ENCODE measurements at regions not wholly inside any gene's neighbourhood (a gene's known extent, or its start where the extent isn't known, plus 50 kb on each side); places are given as distances from the start of the nearest gene placed in this dataset.

GRCh38 chr9:18331808-18332209 is 142.1 kb upstream of the ADAMTSL1 start:
- H3K27ac ChIP-seq (ENCODE audit: insufficient read depth in 1 of 2, low read depth in 1 of 2, low read length in 2 of 2, poor library complexity in 1 of 2, severe bottlenecking in 2 of 2): no peak overlapping the region
- CTCF ChIA-PET: no interaction called here
- H3K36me3 ChIP-seq (ENCODE audit: control insufficient read depth in 4 of 4, insufficient read depth in 4 of 4, low read length in 3 of 4): no peaks in the 10 kb centered on the region
- H3K27me3 ChIP-seq (replicated peaks in 2 of 5; ENCODE audit: control insufficient read depth in 4 of 5, insufficient read depth in 5 of 5, low read length in 4 of 5): peaks cover 0 to 3% (median 0%) of the 10 kb centered on the region in 5 experiments
- no peaks in the 10 kb centered on the region for H3K9me3 ChIP-seq (ENCODE audit: control extremely low read depth in 1 of 5, control insufficient read depth in 4 of 5, insufficient read depth in 2 of 5, low read depth in 1 of 5, low read length in 4 of 5)
- POLR2A ChIA-PET: no interaction called here
- WGBS (ENCODE audit: insufficient coverage): 100% methylated on average over 1 of the region's 1 CpG
- no peak for DNase-seq
- H3K4me1 ChIP-seq (ENCODE audit: control extremely low read depth in 1 of 4, control insufficient read depth in 4 of 4, insufficient read depth in 4 of 4, low read length in 3 of 4): no peaks in the 10 kb centered on the region
- no peak overlapping the region for H3K4me3 ChIP-seq (ENCODE audit: control insufficient read depth in 1 of 7, extremely low read depth in 1 of 7, insufficient read depth in 4 of 7, low read depth in 2 of 7, low read length in 6 of 7)

- Histone ChIP-seq H3K9me3 (ENCODE audit: control extremely low read depth in 1 of 5, control insufficient read depth in 4 of 5, insufficient read depth in 2 of 5, low read depth in 1 of 5, low read length in 4 of 5) (no peaks in the 10 kb centered on the region), H3K4me3 (ENCODE audit: control insufficient read depth in 1 of 7, extremely low read depth in 1 of 7, insufficient read depth in 4 of 7, low read depth in 2 of 7, low read length in 6 of 7) (no peak overlapping the region), H3K36me3 (ENCODE audit: control insufficient read depth in 4 of 4, insufficient read depth in 4 of 4, low read length in 3 of 4) (no peaks in the 10 kb centered on the region), H3K4me1 (ENCODE audit: control extremely low read depth in 1 of 4, control insufficient read depth in 4 of 4, insufficient read depth in 4 of 4, low read length in 3 of 4) (no peaks in the 10 kb centered on the region), H3K27me3 (replicated peaks in 2 of 5; ENCODE audit: control insufficient read depth in 4 of 5, insufficient read depth in 5 of 5, low read length in 4 of 5) (peaks cover 0 to 3% (median 0%) of the 10 kb centered on the region in 5 experiments), H3K27ac (ENCODE audit: insufficient read depth in 1 of 2, low read depth in 1 of 2, low read length in 2 of 2, poor library complexity in 1 of 2, severe bottlenecking in 2 of 2) (no peak overlapping the region)
- POLR2A ChIA-PET: no interaction called here
- DNase-seq: no peak
- CTCF ChIA-PET: no interaction called here
- WGBS (ENCODE audit: insufficient coverage): 100% methylated on average over 1 of the region's 2 CpGs
Observed at GRCh38 chr9:18333157-18333556, 140.8 kb upstream of the ADAMTSL1 start.

- peaks cover 0 to 3% (median 0%) of the 10 kb centered on the region in 5 experiments for H3K27me3 ChIP-seq (replicated peaks in 2 of 5; ENCODE audit: control insufficient read depth in 4 of 5, insufficient read depth in 5 of 5, low read length in 4 of 5)
- H3K36me3 ChIP-seq (ENCODE audit: control insufficient read depth in 4 of 4, insufficient read depth in 4 of 4, low read length in 3 of 4): no peaks in the 10 kb centered on the region
- ChIA-PET POLR2A (no interaction called here), CTCF (no interaction called here)
- no peak for DNase-seq
- H3K4me3 ChIP-seq (ENCODE audit: control insufficient read depth in 1 of 7, extremely low read depth in 1 of 7, insufficient read depth in 4 of 7, low read depth in 2 of 7, low read length in 6 of 7): no peak overlapping the region
- H3K27ac ChIP-seq (ENCODE audit: insufficient read depth in 1 of 2, low read depth in 1 of 2, low read length in 2 of 2, poor library complexity in 1 of 2, severe bottlenecking in 2 of 2): no peak overlapping the region
- no CpG with 5 or more reads among the region's 1 CpG for WGBS (ENCODE audit: insufficient coverage)
- H3K9me3 ChIP-seq (ENCODE audit: control extremely low read depth in 1 of 5, control insufficient read depth in 4 of 5, insufficient read depth in 2 of 5, low read depth in 1 of 5, low read length in 4 of 5): no peaks in the 10 kb centered on the region
- no peaks in the 10 kb centered on the region for H3K4me1 ChIP-seq (ENCODE audit: control extremely low read depth in 1 of 4, control insufficient read depth in 4 of 4, insufficient read depth in 4 of 4, low read length in 3 of 4)
Observed at GRCh38 chr9:18335825-18336224, 138.1 kb upstream of the ADAMTSL1 start.

DNA sequence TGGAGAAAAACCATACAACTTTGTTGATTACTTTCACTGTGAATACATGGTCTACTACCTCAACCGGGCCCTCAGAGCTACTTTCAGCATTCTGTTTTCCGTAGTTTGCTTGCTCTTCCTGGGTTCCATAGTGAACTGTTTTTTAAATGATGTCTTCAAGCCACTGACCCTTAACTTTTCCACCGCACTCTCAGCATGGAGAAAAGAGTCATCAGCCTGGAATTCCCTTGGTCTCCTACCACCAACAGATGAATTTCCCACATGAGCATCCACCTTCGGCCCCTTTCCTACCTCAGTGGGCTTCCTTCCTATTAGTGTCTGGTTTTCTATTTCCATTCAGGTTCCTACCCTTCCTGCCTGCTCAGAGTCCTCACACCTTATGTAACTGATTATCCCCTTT is 135.9 kb upstream of the ADAMTSL1 start:
- no peak overlapping the region for H3K4me3 ChIP-seq (ENCODE audit: control insufficient read depth in 1 of 7, extremely low read depth in 1 of 7, insufficient read depth in 4 of 7, low read depth in 2 of 7, low read length in 6 of 7)
- 86% methylated on average over 4 of the region's 4 CpGs for WGBS (ENCODE audit: insufficient coverage)
- ChIA-PET CTCF (no interaction called here), POLR2A (no interaction called here)
- H3K4me1 ChIP-seq (ENCODE audit: control extremely low read depth in 1 of 4, control insufficient read depth in 4 of 4, insufficient read depth in 4 of 4, low read length in 3 of 4): no peaks in the 10 kb centered on the region
- H3K9me3 ChIP-seq (ENCODE audit: control extremely low read depth in 1 of 5, control insufficient read depth in 4 of 5, insufficient read depth in 2 of 5, low read depth in 1 of 5, low read length in 4 of 5): no peaks in the 10 kb centered on the region
- no peak overlapping the region for H3K27ac ChIP-seq (ENCODE audit: insufficient read depth in 1 of 2, low read depth in 1 of 2, low read length in 2 of 2, poor library complexity in 1 of 2, severe bottlenecking in 2 of 2)
- DNase-seq: no peak
- no peaks in the 10 kb centered on the region for H3K36me3 ChIP-seq (ENCODE audit: control insufficient read depth in 4 of 4, insufficient read depth in 4 of 4, low read length in 3 of 4)
- H3K27me3 ChIP-seq (replicated peaks in 2 of 5; ENCODE audit: control insufficient read depth in 4 of 5, insufficient read depth in 5 of 5, low read length in 4 of 5): peaks cover 0 to 3% (median 0%) of the 10 kb centered on the region in 5 experiments

DNA sequence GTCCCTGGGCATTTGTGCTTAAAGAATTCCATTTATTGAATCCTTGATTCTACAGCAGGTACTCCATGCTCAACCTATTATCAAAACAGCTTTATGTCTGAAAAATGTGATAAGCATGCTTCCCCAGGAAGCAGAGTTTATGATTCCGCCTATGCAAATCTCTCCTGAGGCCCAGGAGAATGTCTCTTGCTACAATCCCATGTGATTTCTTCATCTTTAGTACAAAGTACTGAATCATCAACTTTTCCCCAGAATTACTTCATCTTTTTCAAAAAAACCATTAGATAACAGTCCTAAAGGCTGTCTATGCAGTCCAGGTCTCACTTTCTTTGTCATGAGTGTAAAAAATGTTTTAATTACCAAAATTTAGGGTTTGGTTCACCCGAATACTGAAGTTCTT is 130.2 kb upstream of the ADAMTSL1 start:
- whole genome bisulfite sequencing (ENCODE audit: insufficient coverage): 89% methylated on average over 1 of the region's 2 CpGs
- Histone ChIP-seq H3K27ac (ENCODE audit: insufficient read depth in 1 of 2, low read depth in 1 of 2, low read length in 2 of 2, poor library complexity in 1 of 2, severe bottlenecking in 2 of 2) (no peak overlapping the region), H3K4me1 (ENCODE audit: control extremely low read depth in 1 of 4, control insufficient read depth in 4 of 4, insufficient read depth in 4 of 4, low read length in 3 of 4) (no peaks in the 10 kb centered on the region), H3K36me3 (ENCODE audit: control insufficient read depth in 4 of 4, insufficient read depth in 4 of 4, low read length in 3 of 4) (no peaks in the 10 kb centered on the region), H3K27me3 (replicated peaks in 2 of 5; ENCODE audit: control insufficient read depth in 4 of 5, insufficient read depth in 5 of 5, low read length in 4 of 5) (no peaks in the 10 kb centered on the region), H3K9me3 (ENCODE audit: control extremely low read depth in 1 of 5, control insufficient read depth in 4 of 5, insufficient read depth in 2 of 5, low read depth in 1 of 5, low read length in 4 of 5) (no peaks in the 10 kb centered on the region), H3K4me3 (ENCODE audit: control insufficient read depth in 1 of 7, extremely low read depth in 1 of 7, insufficient read depth in 4 of 7, low read depth in 2 of 7, low read length in 6 of 7) (no peak overlapping the region)
- ChIA-PET POLR2A (no interaction called here), CTCF (no interaction called here)
- DNase-seq: no peak

DNA sequence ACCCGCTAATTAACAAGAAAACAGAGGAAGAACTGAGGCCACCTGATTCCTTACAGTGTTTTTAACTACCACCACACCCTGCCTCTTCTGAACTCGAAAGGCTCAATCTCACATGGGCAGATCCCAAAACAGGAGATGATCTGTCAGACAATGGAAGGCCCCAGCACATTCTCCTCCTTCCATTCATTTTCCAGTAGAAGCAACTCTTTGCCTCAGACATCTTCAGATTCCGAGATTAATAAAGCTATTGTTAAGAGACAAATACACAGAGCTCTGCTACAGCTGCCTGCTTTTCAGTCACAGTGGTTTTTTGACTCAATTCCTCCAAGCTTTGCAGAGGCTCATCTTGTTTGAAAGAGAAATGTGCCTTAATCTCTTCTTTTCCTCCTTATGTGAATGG is 127.2 kb upstream of the ADAMTSL1 start:
- Histone ChIP-seq H3K36me3 (ENCODE audit: control insufficient read depth in 4 of 4, insufficient read depth in 4 of 4, low read length in 3 of 4) (no peaks in the 10 kb centered on the region), H3K27ac (ENCODE audit: insufficient read depth in 1 of 2, low read depth in 1 of 2, low read length in 2 of 2, poor library complexity in 1 of 2, severe bottlenecking in 2 of 2) (no peak overlapping the region), H3K27me3 (replicated peaks in 2 of 5; ENCODE audit: control insufficient read depth in 4 of 5, insufficient read depth in 5 of 5, low read length in 4 of 5) (no peaks in the 10 kb centered on the region), H3K4me1 (ENCODE audit: control extremely low read depth in 1 of 4, control insufficient read depth in 4 of 4, insufficient read depth in 4 of 4, low read length in 3 of 4) (no peaks in the 10 kb centered on the region), H3K4me3 (ENCODE audit: control insufficient read depth in 1 of 7, extremely low read depth in 1 of 7, insufficient read depth in 4 of 7, low read depth in 2 of 7, low read length in 6 of 7) (no peak overlapping the region), H3K9me3 (ENCODE audit: control extremely low read depth in 1 of 5, control insufficient read depth in 4 of 5, insufficient read depth in 2 of 5, low read depth in 1 of 5, low read length in 4 of 5) (no peaks in the 10 kb centered on the region)
- DNase-seq: no peak
- ChIA-PET CTCF (interaction anchor here (1.3 kb wide), 1 partner anchor 92 kb away, joined by 4 read pairs; no protein-coding TSS in a partner anchor), POLR2A (no interaction called here)
- 96% methylated on average over 3 of the region's 3 CpGs for WGBS (ENCODE audit: insufficient coverage)

DNA sequence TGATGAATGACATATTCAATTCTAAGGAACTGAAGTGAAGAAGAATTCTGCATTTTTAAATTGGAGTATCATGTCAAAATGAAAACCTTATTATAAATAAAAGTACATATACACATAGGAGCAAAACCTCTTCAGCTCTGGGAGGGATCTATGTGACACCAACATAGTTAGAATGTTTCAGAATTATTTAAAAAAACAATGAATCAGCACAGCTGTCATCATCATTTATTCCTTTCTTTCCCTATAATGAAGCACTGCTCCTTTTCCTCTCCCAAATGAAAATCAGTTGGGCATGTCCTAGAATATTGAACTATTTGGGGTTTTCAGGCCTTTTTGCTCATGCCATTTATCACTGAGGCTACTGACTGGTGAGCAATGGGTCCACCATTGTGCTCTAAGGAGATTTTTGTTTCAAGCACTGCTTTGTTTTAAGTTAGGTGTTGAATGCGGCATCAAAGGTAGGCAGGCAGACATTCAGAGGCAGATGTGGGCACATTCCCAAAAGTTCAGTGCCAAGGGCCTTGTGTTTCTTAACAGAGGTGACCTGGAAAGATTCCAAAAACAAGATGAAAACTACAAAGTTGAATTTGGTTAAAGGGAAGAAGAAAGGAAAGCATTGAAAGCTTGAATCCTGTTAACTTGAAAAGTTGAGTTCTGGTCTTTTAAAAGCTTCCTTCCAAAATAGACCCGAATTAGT is 126.4 kb upstream of the ADAMTSL1 start:
- whole genome bisulfite sequencing (ENCODE audit: insufficient coverage): 100% methylated on average over 1 of the region's 2 CpGs
- no peak for DNase-seq
- Histone ChIP-seq H3K27ac (ENCODE audit: insufficient read depth in 1 of 2, low read depth in 1 of 2, low read length in 2 of 2, poor library complexity in 1 of 2, severe bottlenecking in 2 of 2) (no peak overlapping the region), H3K9me3 (ENCODE audit: control extremely low read depth in 1 of 5, control insufficient read depth in 4 of 5, insufficient read depth in 2 of 5, low read depth in 1 of 5, low read length in 4 of 5) (no peaks in the 10 kb centered on the region), H3K4me3 (ENCODE audit: control insufficient read depth in 1 of 7, extremely low read depth in 1 of 7, insufficient read depth in 4 of 7, low read depth in 2 of 7, low read length in 6 of 7) (no peak overlapping the region), H3K27me3 (replicated peaks in 2 of 5; ENCODE audit: control insufficient read depth in 4 of 5, insufficient read depth in 5 of 5, low read length in 4 of 5) (no peaks in the 10 kb centered on the region), H3K36me3 (ENCODE audit: control insufficient read depth in 4 of 4, insufficient read depth in 4 of 4, low read length in 3 of 4) (no peaks in the 10 kb centered on the region), H3K4me1 (ENCODE audit: control extremely low read depth in 1 of 4, control insufficient read depth in 4 of 4, insufficient read depth in 4 of 4, low read length in 3 of 4) (no peaks in the 10 kb centered on the region)
- ChIA-PET CTCF (interaction anchor here (1.3 kb wide), 1 partner anchor 93 kb away, joined by 4 read pairs; no protein-coding TSS in a partner anchor), POLR2A (no interaction called here)

Measured in common myeloid progenitor, CD34-positive (primary cell).